Stomach (tissue), 8 donors: ENCODE measurements at regions not wholly inside any gene's neighbourhood (a gene's known extent, or its start where the extent isn't known, plus 50 kb on each side); places are given as distances from the start of the nearest gene placed in this dataset.

ENCODE experiments used
- DNase-seq, 2 donors: peaks; one replicate each; pipeline versions ENCODE4 v3.0.0 to v3.0.0-alpha.2; 2013 to 2019
- H3K27ac ChIP-seq, 5 donors: fragments of 200-600 bp in 4 of 5; sonication (generic) in 4 of 5; one replicate each; pipeline ENCODE4 v1.5.1; 2013 to 2019; ENCODE audit warnings: mild to moderate bottlenecking in 1 of 5, moderate library complexity in 1 of 5
- H3K27me3 ChIP-seq, 3 donors: fragments of 200-600 bp; sonication (generic); one replicate each; pipeline ENCODE4 v1.5.1; 2017 to 2019; ENCODE audit warnings: mixed run types in 1 of 3
- H3K36me3 ChIP-seq, 4 donors: fragments of 200-600 bp; sonication (generic); 1 replicate in 3 of 4; 2 replicates in 1 of 4; pipeline ENCODE4 v1.5.1; 2016 to 2019
- H3K4me1 ChIP-seq, 4 donors: fragments of 200-600 bp; sonication (generic); one replicate each; pipeline ENCODE4 v1.5.1; 2016 to 2019
- H3K4me3 ChIP-seq, 4 donors: fragments of 200-600 bp; sonication (generic) in 3 of 4; one replicate each; pipeline ENCODE4 v1.5.1; 2016 to 2019; ENCODE audit warnings: mild to moderate bottlenecking in 1 of 4
- H3K9me3 ChIP-seq, 4 donors: fragments of 200-600 bp; sonication (generic); one replicate each; pipeline ENCODE4 v1.5.1; 2016 to 2019
- CTCF ChIP-seq, 7 experiments: fragments of 450-650 bp in 4 of 7; fragments of 200-600 bp in 3 of 7; sonication (generic) in 3 of 7; IDR thresholded peaks; one replicate each; pipeline ENCODE4 v1.5.1; 2016 to 2019; ENCODE audit warnings: antibody characterized with exemption in 7 of 7, control low read depth in 2 of 7, mild to moderate bottlenecking in 1 of 7
- EP300 ChIP-seq: sonication (generic); formaldehyde crosslinking; IDR thresholded peaks from one replicate; pipeline ENCODE4 v1.6.1; 2017; ENCODE audit warnings: antibody characterized with exemption
- POLR2A ChIP-seq, 4 donors: fragments of 450-650 bp; IDR thresholded peaks; one replicate each; pipeline ENCODE4 v1.6.1; 2016; ENCODE audit warnings: antibody characterized with exemption in 4 of 4, control low read depth in 2 of 4, mild to moderate bottlenecking in 1 of 4, moderate library complexity in 1 of 4
- POLR2AphosphoS5 ChIP-seq, 3 donors: sonication (generic); formaldehyde crosslinking; IDR thresholded peaks; one replicate each; pipeline ENCODE4 v1.6.1; 2016; ENCODE audit warnings: antibody characterized with exemption in 3 of 3
- WGBS, 5 donors: extraction: QIAGEN DNeasy Blood & Tissue Kit in 3 of 5; methylation state at CpG; one replicate each; pipeline versions ENCODE4 v1.1.5 to v1.1.7; 2013 to 2018; 5-methylcytosine and 5-hydroxymethylcytosine counted together
- intact Hi-C: fragments of 100-400 bp; cut with DNase I; formaldehyde crosslinking; loops from one replicate; pipeline ENCODE4 v1.15.1; 2023; ENCODE audit warnings: low total_unique reads
- donor health status: healthy with polysubstance abuse.
- donor health status: Bipolar disorder and iron deficiency.
- donor health status: healthy.

- intact Hi-C loops = no loop called here
- 53 to 77% (median 73%) methylated on average over 1 of the region's 1 CpG for WGBS, 5 donors
- Histone ChIP-seq H3K9me3 (peaks cover 3 to 14% (median 9%) of the 10 kb centered on the region in 4 donors), H3K36me3 (no peaks in the 10 kb centered on the region), H3K27me3 (no peaks in the 10 kb centered on the region), H3K27ac (no peak overlapping the region), H3K4me1 (no peaks in the 10 kb centered on the region), H3K4me3 (no peak overlapping the region)
- TF ChIP-seq EP300 (no peak), CTCF (IDR thresholded peaks at IDR 0.05) (no peak), POLR2A (IDR thresholded peaks at IDR 0.05) (no peak), POLR2AphosphoS5 (IDR thresholded peaks at IDR 0.05) (no peak)
- DNase-seq = no peak
Measured at GRCh38 chr11:50186146-50186545, 153.5 kb downstream of the OR4C45 start.

GRCh38 chr11:50187220-50187619 is 154.5 kb downstream of the OR4C45 start:
- H3K27me3 ChIP-seq = no peaks in the 10 kb centered on the region
- 15 to 37% (median 24%) methylated on average over 1 of the region's 1 CpG for WGBS, 5 donors
- DNase-seq = no peak
- no peak overlapping the region for H3K4me3 ChIP-seq
- no peak overlapping the region for H3K27ac ChIP-seq
- intact Hi-C loops = no loop called here
- peaks cover 3 to 14% (median 9%) of the 10 kb centered on the region in 4 donors for H3K9me3 ChIP-seq
- H3K36me3 ChIP-seq = no peaks in the 10 kb centered on the region
- no peaks in the 10 kb centered on the region for H3K4me1 ChIP-seq
- TF ChIP-seq POLR2AphosphoS5 (IDR thresholded peaks at IDR 0.05) (no peak), CTCF (IDR thresholded peaks at IDR 0.05) (no peak), POLR2A (IDR thresholded peaks at IDR 0.05) (no peak), EP300 (no peak)

GRCh38 chr11:50188040-50188439 is 155.4 kb downstream of the OR4C45 start:
- DNase-seq = no peak
- no peak for TF ChIP-seq POLR2AphosphoS5 (IDR thresholded peaks at IDR 0.05)
- no peak for TF ChIP-seq EP300
- TF ChIP-seq POLR2A (IDR thresholded peaks at IDR 0.05) = no peak
- no peak for TF ChIP-seq CTCF (IDR thresholded peaks at IDR 0.05)
- intact Hi-C loops = no loop called here
- Histone ChIP-seq H3K27me3 (no peaks in the 10 kb centered on the region), H3K9me3 (peaks cover 3 to 18% (median 8%) of the 10 kb centered on the region in 4 donors), H3K36me3 (no peaks in the 10 kb centered on the region), H3K4me1 (no peaks in the 10 kb centered on the region), H3K27ac (no peak overlapping the region), H3K4me3 (no peak overlapping the region)
- 18 to 43% (median 26%) methylated on average over 1 of the region's 1 CpG for WGBS, 5 donors

- no peak for DNase-seq
- H3K27me3 ChIP-seq = no peaks in the 10 kb centered on the region
- H3K4me1 ChIP-seq = no peaks in the 10 kb centered on the region
- no peak for TF ChIP-seq POLR2AphosphoS5 (IDR thresholded peaks at IDR 0.05)
- no peak for TF ChIP-seq CTCF (IDR thresholded peaks at IDR 0.05)
- TF ChIP-seq EP300 = no peak
- no peak for TF ChIP-seq POLR2A (IDR thresholded peaks at IDR 0.05)
- H3K27ac ChIP-seq = no peak overlapping the region
- H3K4me3 ChIP-seq = no peak overlapping the region
- peaks cover 0 to 24% (median 0%) of the 10 kb centered on the region in 4 donors for H3K9me3 ChIP-seq
- no peaks in the 10 kb centered on the region for H3K36me3 ChIP-seq
- 40 to 52% (median 51%) methylated on average over 3 of the region's 3 CpGs for WGBS, 5 donors
- intact Hi-C loops = no loop called here
Measured at GRCh38 chr11:50192743-50193142, 160.1 kb downstream of the OR4C45 start.
